GM13977 (cell line): ENCODE measurements at regions not wholly inside any gene's neighbourhood (a gene's known extent, or its start where the extent isn't known, plus 50 kb on each side); places are given as distances from the start of the nearest gene placed in this dataset.

Experiments used
- DNase-seq: peaks from one replicate; pipeline ENCODE4 v3.0.0; 2012; ENCODE audit warnings: low spot score
- in situ Hi-C: fragments of 300-500 bp; cut with MboI; formaldehyde crosslinking; loops from one replicate; pipeline ENCODE4 v1.12.0; 2022; ENCODE audit warnings: low sequenced_read_pairs, low pct_unique_long_range_greater_than_20kb, mixed read lengths, inconsistent platforms; ENCODE audit not compliant: unreplicated experiment
- TF ChIP-seq, protein P1 (sequence below): IDR thresholded peaks from 2 replicates; pipeline ENCODE4 v1.5.1; 2012; ENCODE audit warnings: mild to moderate bottlenecking, control low read depth; ENCODE audit not compliant: insufficient read depth; ENCODE audit errors: extremely low read depth, missing control alignments

DNA sequence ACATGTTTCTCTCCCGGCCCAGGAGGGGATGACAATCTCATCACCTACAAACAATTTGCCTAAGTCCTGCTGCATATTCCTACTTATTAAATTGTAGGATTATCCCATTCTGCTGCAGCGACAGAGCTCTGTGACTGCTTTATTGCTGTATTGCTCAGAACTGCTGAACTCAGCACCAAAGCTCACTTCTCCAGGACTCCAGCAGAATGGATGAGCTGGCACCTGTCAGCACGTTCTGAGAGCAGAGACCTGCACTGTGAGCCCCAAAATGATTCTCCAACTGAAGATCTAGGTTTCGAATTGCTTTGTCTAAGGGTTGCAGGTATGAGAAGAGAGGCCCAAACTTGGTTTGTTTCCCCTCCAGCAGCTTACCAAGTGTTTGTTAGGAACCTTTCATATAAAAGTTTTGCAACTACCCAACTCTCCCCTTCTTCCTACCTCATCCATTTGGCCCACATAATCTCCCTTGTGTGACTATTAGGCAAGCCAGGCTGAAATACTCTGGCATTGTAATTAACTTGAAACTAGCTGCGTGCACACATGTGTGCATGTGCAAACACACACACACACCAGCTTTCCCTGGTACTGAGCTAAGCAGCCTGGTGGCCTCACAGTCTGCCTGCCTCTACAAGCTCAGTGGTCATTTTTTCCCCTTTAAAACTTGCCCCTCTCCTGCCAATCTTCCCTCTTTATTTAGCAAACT is 161.4 kb upstream of the CAMK1G start:
- TF ChIP-seq, protein P1, sequence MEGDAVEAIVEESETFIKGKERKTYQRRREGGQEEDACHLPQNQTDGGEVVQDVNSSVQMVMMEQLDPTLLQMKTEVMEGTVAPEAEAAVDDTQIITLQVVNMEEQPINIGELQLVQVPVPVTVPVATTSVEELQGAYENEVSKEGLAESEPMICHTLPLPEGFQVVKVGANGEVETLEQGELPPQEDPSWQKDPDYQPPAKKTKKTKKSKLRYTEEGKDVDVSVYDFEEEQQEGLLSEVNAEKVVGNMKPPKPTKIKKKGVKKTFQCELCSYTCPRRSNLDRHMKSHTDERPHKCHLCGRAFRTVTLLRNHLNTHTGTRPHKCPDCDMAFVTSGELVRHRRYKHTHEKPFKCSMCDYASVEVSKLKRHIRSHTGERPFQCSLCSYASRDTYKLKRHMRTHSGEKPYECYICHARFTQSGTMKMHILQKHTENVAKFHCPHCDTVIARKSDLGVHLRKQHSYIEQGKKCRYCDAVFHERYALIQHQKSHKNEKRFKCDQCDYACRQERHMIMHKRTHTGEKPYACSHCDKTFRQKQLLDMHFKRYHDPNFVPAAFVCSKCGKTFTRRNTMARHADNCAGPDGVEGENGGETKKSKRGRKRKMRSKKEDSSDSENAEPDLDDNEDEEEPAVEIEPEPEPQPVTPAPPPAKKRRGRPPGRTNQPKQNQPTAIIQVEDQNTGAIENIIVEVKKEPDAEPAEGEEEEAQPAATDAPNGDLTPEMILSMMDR = no peak
- no peak for DNase-seq
- in situ Hi-C loops = no loop called here

DNA sequence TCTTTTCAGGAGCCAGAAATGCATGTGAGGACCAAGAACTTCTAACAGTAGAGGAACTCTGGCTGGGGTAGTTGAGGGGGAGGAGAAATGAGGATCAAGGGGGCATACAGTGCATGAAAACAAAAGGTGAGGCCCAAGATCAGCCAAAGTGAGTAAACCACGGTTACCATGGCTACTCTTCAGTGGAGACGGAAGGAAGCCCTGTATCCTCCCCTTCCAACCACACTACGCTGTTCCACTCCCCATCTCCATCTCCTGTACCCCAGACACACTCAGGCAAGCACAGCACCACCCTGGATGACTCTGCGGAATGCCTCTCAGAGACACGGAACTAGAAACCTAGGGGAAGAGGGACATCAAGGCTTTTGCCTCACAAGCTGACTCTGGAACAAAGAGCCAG is 157.6 kb upstream of the CAMK1G start:
- no peak for DNase-seq
- in situ Hi-C loops = no loop called here
- TF ChIP-seq, protein P1 = no peak

DNA sequence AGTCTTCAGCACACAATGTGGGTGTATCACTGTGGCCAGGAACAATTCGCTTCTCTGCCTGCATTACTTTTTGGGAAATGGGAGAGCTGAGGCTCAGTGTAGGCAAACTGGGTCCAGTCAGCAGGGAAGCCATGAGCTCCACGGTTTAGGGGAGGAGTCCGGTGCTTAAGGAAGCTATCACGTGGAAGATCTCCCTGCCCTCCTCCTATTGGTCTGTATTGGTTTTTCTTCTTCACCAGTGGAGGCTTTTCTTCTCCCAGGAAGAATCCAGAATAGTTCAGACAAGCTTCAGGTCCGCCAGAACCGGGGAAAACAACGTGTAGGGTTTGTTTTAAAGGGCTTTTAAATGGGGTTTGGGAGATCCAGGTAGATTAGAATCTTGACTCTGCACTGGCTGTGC is 156.2 kb upstream of the CAMK1G start:
- TF ChIP-seq, protein P1 = no peak
- no peak for DNase-seq
- in situ Hi-C loops = no loop called here

DNA sequence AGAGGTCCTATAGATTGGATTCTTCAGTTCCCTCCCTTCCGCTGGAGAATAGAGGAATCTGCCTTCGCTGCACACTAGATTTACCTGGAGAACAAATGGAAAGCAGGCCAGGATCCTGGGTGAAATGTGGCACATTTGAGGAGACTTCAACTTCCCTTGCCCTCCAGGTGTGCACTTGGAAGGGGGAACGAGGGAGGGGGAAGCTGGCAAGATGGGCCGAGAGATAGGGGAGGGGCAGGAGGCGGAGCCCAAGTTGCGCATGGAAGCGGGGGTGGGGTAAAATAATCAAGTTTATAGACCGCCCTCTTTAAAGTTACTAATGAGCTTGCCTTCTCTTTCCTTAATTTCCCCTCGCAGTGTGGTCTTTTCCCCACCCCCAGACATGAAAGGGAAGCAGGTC is 155.7 kb upstream of the CAMK1G start:
- in situ Hi-C loops = no loop called here
- TF ChIP-seq, protein P1 = no peak
- DNase-seq = no peak

DNA sequence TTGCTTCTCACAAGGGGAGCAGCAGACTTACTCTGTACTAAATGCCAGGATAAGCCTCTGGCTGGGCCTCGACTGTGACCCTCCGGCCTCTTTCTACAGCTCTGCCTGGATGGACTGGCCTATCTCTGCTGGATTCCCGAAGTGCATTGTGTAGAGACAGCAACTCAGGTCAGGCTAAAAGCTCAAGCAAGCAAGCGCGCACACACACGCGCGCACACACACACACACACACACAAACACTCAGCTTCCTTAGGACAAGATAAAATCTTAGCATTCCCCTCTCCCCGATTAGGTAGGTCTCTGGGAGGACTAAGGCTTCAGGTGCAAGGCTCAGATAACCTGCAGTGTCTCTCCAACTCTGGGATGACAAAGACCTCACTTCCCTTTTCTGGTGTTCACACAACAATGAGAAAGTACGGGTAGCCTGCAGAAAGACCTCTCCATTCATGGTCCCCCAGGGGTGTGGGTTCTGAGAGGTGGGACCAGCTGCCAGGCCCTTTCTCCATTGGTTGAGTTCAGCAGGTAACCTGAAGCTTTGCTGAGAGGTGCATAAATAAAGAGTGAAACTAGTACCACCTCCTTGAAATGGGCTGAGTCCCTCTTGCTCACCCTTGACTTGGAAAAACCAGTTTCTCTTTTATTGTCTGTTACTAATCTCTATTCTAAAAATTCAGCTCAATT is 155.1 kb upstream of the CAMK1G start:
- in situ Hi-C loops = no loop called here
- TF ChIP-seq, protein P1 = no peak
- no peak for DNase-seq

DNA sequence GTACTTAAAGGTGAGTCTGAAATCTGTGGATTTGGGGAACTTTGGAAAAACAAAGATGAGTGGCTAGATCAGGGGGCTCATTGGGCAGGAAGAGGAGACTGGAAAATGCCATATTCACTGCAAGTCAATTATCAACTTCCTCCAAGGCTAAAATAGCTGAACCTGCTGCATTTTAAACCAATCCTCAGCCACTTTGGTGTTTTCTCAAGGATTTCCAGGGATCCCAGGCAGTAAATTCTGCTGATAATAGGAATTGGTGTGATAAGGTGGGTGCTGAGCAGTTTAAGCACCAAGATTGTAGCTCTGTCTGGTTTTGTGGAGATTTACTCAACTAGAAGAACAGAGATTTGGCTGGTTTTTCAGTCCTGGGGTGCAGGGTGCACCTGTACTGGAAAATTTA is 153.9 kb upstream of the CAMK1G start:
- in situ Hi-C loops = no loop called here
- DNase-seq = no peak
- TF ChIP-seq, protein P1 = no peak

DNA sequence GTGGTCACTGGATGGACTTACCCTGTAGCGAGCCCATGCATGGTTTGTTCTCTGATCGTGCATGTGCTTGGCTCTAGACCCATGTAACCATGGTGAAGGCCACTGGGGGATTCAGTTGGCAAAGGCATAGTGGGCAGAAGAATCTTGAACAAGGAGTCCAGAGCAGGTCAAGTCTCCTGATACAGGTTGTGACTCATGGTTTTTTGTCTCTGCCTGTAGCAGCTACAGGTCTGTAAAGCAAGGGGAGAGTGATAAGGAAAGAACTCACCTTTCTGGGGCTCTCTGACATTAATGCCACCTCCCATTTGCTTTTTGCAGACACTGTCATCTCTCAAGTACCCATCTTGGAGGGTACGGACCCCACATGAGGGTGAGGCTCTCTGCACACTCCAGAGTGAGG is 153.4 kb upstream of the CAMK1G start:
- in situ Hi-C loops = no loop called here
- TF ChIP-seq, protein P1 = no peak
- DNase-seq = no peak
